Lung (tissue), 11 donors: ENCODE measurements at regions not wholly inside any gene's neighbourhood (a gene's known extent, or its start where the extent isn't known, plus 50 kb on each side); places are given as distances from the start of the nearest gene placed in this dataset.

Experiments used
- ATAC-seq: fragments of 200-7000 bp; cut with Tn5 transposase; one replicate; pipeline ENCODE4 v1.9.1; 2020; ENCODE audit warnings: moderate number of reproducible peaks; ENCODE audit not compliant: insufficient read depth, low FRiP score
- DNase-seq, 3 donors: peaks; one replicate each; pipeline ENCODE4 v3.0.0-alpha.2; 2013 to 2017
- H3K27ac ChIP-seq, 2 donors: one replicate each; pipeline ENCODE4 v1.5.1; 2013; ENCODE audit warnings: mild to moderate bottlenecking in 2 of 2, moderate library complexity in 2 of 2, control low read depth in 1 of 2, inconsistent platforms in 1 of 2, low read depth in 1 of 2, low read length in 1 of 2
- H3K27me3 ChIP-seq, 3 donors: one replicate each; pipeline ENCODE4 v1.5.1; 2013; ENCODE audit warnings: low read length in 2 of 3; ENCODE audit not compliant: control insufficient read depth in 3 of 3, insufficient read depth in 3 of 3
- H3K36me3 ChIP-seq, 4 donors: one replicate each; pipeline ENCODE4 v1.5.1; 2013; ENCODE audit warnings: low read length in 4 of 4, mild to moderate bottlenecking in 1 of 4, moderate library complexity in 1 of 4; ENCODE audit not compliant: control insufficient read depth in 4 of 4, insufficient read depth in 4 of 4
- H3K4me1 ChIP-seq, 5 donors: one replicate each; pipeline ENCODE4 v1.5.1; 2013; ENCODE audit warnings: low read length in 5 of 5, mild to moderate bottlenecking in 2 of 5, moderate library complexity in 1 of 5; ENCODE audit not compliant: control insufficient read depth in 5 of 5, insufficient read depth in 5 of 5
- H3K4me3 ChIP-seq: one replicate; pipeline ENCODE4 v1.5.1; 2013; ENCODE audit warnings: mild to moderate bottlenecking, control low read depth, moderate library complexity
- H3K9ac ChIP-seq, 2 donors: one replicate each; pipeline ENCODE4 v1.5.1; 2013; ENCODE audit warnings: low read length in 2 of 2, control low read depth in 1 of 2; ENCODE audit not compliant: insufficient read depth in 1 of 2
- H3K9me3 ChIP-seq, 4 donors: one replicate each; pipeline ENCODE4 v1.5.1; 2013; ENCODE audit warnings: low read length in 3 of 4, mild to moderate bottlenecking in 1 of 4, moderate library complexity in 1 of 4; ENCODE audit not compliant: control insufficient read depth in 4 of 4, insufficient read depth in 3 of 4
- CTCF ChIP-seq: IDR thresholded peaks from 2 replicates; pipeline ENCODE4 v1.5.1; 2012; ENCODE audit warnings: mild to moderate bottlenecking; ENCODE audit errors: control extremely low read depth, extremely low read depth
- WGBS, 2 donors: extraction: QIAGEN DNeasy Blood & Tissue Kit; methylation state at CpG; one replicate each; pipeline ENCODE4 v1.1.7; 2013; 5-methylcytosine and 5-hydroxymethylcytosine counted together
- donor health status: control.
- donor health status: control.
- donor health status: Bipolar disorder and iron deficiency.
- donor health status: healthy.
- donor health status: DM: yes; HTN: yes; CAD: no.

GRCh38 chr5:135089912-135090311 lies 55.9 kb upstream of the PITX1 start:
- H3K9me3 ChIP-seq: no peaks in the 10 kb centered on the region
- H3K27me3 ChIP-seq: no peaks in the 10 kb centered on the region
- 88 to 93% methylated on average over 3 of the region's 3 CpGs for WGBS, 2 donors
- TF ChIP-seq CTCF: no peak
- no peak overlapping the region for H3K27ac ChIP-seq
- no peaks in the 10 kb centered on the region for H3K4me1 ChIP-seq
- H3K4me3 ChIP-seq: no peak overlapping the region
- no peak for ATAC-seq
- DNase-seq: peak in 1 of 3 donors; percentile 0
- H3K9ac ChIP-seq: no peak overlapping the region
- no peaks in the 10 kb centered on the region for H3K36me3 ChIP-seq

- DNase-seq (peak; percentile 0 to 65 (median 57)), ATAC-seq (no peak)
- WGBS, 2 donors: 50 to 72% methylated on average over 2 of the region's 2 CpGs
- no peak for TF ChIP-seq CTCF
- H3K9ac ChIP-seq: no peak overlapping the region
- H3K27ac ChIP-seq: no peak overlapping the region
- H3K4me3 ChIP-seq: no peak overlapping the region
- no peaks in the 10 kb centered on the region for H3K9me3 ChIP-seq
- H3K4me1 ChIP-seq: no peaks in the 10 kb centered on the region
- no peaks in the 10 kb centered on the region for H3K36me3 ChIP-seq
- no peaks in the 10 kb centered on the region for H3K27me3 ChIP-seq
These were observed 54.9 kb upstream of the PITX1 start for GRCh38 chr5:135088911-135089310.

- H3K36me3 ChIP-seq: no peaks in the 10 kb centered on the region
- DNase-seq (peak in 1 of 3 donors; percentile 5), ATAC-seq (no peak)
- no peak for TF ChIP-seq CTCF
- H3K27ac ChIP-seq: no peak overlapping the region
- no peaks in the 10 kb centered on the region for H3K27me3 ChIP-seq
- WGBS, 2 donors: 80 to 88% methylated on average over 1 of the region's 1 CpG
- H3K9ac ChIP-seq: no peak overlapping the region
- no peak overlapping the region for H3K4me3 ChIP-seq
- no peaks in the 10 kb centered on the region for H3K9me3 ChIP-seq
- no peaks in the 10 kb centered on the region for H3K4me1 ChIP-seq
These were observed 53.9 kb upstream of the PITX1 start for GRCh38 chr5:135087950-135088349.
